ENCODE measurements at regions not wholly inside any gene's neighbourhood (a gene's known extent, or its start where the extent isn't known, plus 50 kb on each side); places are given as distances from the start of the nearest gene placed in this dataset.

DNA sequence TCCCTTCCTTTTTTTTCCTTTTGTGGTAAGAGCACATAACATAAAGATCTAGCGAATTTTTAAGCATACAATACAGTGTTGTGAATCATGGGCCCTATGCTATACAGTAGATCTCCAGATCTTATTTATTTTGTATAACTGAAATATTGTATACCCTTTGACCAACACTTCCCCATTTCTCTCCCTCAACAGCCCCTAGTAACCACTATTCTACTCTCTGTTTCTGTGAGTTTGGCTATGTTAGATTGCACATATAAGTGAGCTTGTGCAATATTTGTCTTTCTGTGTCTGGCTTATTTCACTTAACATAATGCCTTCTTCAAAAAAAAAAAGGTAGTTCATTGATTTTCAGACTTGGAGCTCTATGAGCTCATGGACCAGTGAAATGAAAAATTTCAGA lies 180.5 kb downstream of the C11orf91 start:
- no peak for DNase-seq

GRCh38 chr11:33515347-33515746 lies 185.3 kb downstream of the C11orf91 start:
- no peak for DNase-seq

DNA sequence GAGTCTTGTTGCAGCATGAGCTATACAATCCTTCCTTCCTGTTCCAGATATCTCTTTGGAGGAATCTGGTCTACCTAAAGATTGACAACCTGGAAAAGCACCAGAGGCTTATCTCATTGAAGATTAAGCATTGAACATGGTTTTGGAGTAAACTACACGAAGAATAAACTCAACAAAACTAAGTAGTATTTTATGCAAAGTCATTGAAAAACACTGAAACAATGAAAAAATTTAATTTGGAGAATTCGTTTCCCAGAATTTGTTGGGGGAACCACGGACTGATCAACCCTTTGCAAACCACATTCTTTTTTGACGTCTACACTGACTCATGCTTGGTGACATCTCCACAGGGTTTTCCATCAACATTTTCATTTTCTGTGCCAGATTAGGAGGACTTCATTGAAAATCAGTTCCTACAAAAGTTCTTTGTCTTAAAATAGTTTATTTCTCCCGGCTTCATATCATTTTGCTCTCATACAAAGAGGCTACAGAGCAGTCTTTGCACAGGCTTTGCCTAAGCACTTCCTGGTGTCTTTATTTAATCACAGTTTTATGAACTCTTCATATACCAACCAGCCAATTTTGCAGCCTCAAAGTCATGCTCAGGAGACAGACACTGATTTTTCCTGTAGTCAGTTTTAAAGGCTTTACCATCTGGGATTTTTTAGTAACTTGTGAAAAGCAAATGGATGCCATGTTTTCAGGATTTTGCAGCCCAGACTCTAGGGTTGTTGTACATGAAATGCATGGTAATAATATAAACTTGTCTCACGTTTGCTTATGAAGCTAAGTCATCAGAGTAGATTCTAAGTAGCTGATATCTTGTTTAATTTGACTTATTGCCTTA lies 186.3 kb downstream of the C11orf91 start:
- DNase-seq, result no peak

- DNase-seq, result no peak
Observed at GRCh38 chr11:33509632-33510031, 191.0 kb downstream of the C11orf91 start.

DNA sequence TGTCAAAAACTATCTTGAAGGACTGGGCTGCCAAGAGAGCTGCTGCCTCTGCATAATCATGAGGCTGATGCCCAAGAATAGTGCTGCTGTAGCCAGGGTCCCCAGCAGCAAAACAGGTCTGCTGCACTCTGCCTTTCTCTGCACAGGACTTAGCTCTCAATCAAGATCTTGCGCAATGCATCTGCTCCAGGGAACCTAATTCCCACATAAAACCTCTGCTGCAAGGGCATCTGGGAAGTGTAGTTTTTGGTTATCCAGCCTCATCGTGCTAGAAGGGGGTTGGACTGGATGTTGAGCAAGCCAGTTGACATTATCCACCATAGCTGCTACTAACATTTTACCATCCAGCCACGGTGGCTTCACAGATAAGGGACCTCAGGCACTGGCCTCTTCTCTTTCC lies 192.7 kb downstream of the C11orf91 start:
- DNase-seq, result no peak

DNA sequence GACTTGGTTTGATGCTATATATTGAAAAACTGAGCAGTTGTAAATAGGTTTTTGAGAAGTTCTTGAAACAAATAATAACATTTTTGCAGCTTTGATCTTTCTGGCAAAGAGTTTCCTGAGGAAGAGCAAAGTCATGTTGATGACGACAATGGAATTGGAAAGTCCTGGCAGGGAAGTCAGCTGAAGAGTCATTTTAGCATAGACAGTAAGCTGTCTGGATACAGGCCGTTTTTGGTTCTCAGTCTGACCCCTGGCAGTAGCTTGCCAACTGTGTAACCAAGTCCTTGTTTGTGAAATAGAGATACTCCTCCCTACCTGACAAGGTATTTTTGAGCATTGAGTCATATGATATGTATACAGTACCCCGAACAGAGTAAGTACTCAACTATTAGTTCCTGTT lies 193.3 kb downstream of the C11orf91 start:
- no peak for DNase-seq

DNA sequence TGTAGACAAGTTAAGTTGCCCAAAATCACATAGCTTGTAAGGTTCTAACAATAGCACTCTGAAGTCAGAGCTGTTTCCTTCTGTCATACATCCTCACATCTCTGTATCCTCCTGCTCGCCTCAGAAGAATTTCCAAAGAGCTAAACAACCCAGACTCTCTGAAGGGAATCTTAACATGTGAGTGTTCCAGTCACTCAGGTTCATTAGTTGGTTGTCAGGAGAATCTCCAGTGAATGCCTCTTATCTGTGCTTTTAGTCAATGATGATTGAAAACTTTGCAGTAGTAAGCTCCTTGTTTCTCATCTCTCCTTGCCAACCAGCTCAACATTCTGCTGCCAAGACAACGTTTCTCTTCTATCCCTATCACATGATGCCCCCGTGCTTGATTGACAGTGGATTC lies 195.5 kb downstream of the C11orf91 start:
- DNase-seq, result no peak

DNA sequence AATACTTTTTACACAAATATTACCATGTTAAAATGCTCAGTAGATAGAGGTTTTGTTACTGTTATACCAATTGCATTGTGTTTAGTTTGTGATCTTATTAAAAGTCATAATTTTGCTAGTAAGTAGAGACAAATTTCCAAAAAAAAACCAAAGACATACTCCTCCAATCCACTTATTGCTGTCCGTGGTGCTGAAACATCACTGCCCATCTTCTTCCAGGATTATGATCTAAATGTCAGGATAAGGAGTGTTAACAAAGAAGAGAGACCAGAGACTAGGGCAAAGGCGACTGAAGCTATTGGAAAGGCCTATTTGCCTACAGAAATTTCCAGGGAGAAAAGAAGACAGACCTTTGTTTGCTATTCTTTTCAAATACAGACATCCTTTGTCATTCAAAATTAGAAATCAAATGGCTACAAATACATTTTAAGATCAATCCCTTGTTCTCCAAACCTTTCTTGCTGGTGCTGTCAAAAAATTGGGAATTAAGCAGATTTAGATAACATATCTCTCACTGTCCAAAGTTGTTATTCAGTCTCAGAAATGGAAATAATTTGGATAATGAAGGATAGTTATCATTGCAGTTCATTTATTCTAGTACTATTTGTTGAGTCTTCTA lies 199.7 kb downstream of the C11orf91 start:
- no peak for DNase-seq

DNA sequence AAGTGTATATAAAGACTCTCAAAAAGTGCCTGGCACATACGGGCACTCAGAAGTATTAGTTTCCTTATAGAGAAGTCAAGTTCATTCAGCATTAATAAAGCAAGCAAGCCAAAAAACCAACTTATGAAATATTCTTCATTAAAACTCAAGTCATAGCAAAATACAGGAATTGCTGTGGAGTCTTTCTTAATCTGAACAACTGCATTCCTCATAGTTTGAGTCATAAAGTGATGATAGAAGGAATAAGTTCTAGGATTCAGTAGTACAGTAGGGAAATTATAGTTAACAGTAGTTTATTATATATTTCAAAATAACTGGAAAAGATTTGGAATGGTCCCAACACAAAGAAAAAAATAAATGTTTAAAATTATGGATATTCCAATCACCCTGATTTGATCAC lies 200.3 kb downstream of the C11orf91 start:
- no peak for DNase-seq

DNA sequence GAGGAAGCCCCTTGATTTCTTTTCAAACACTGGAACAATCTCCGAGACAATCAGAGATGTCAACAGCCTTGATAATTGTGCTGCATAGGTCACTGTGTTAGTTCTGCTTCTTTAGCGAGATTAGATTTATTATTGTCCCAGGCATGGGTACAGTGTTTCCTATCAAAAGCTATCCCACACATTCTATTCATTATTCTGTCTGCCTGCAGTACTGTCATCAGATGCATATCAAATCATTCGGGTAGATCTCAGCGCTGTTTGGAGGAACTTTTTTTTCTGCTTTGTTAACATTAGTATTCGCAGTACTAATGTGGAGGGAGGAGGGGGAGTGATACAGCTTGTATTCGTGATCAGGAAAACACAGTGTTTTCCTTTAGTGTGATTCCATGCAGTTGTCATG lies 208.0 kb downstream of the C11orf91 start:
- no peak for DNase-seq

GRCh38 chr11:33490842-33491370 lies 209.7 kb downstream of the C11orf91 start:
- DNase-seq, result no peak

DNA sequence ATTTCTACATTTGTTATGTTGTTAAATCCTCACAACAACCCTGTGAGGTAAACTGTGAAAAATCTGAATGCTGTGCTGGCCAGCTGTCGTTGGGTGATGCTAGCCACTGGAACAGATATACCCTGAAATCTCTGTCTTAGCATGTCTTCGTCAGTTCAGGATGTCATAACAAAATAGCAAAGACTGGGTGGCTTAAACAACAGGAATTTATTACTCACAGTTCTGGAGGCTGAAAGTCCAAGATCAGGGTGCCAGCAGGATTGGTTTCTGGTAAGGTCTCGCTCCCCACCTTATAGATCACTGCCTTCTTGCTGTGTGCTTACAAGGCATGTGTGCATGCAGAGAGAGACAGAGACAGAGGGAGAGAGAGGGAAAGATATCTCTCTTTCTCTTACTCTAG lies 211.7 kb downstream of the C11orf91 start:
- no peak for DNase-seq

DNA sequence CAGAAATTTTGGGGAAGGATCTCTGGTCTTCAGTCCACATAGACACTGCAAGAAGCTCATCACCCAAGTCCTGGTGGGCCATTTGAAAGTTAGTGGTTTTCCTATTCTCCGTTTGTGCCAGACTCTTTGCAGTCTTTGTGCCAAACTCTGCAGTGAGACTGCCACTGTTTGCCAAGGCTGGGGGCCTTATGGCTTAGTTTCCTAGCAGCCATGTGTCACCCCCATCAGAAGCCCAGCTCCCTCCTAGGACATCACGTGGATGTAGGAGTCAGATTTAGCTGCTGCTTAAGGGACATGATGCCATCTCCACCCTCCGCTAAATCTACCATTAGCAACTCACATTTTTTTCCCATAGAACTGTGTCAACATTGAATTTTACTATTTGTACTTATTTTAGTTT lies 220.0 kb downstream of the C11orf91 start:
- DNase-seq, result peak; percentile 82

- peak; percentile 61 for DNase-seq
Observed at GRCh38 chr11:33479231-33479630, 221.4 kb downstream of the C11orf91 start.

- no peak for DNase-seq
Observed at GRCh38 chr11:33478111-33478573, 221.0 kb downstream of the HIPK3 start.

- no peak for DNase-seq
Observed at GRCh38 chr11:33476945-33477606, 219.9 kb downstream of the HIPK3 start.

DNA sequence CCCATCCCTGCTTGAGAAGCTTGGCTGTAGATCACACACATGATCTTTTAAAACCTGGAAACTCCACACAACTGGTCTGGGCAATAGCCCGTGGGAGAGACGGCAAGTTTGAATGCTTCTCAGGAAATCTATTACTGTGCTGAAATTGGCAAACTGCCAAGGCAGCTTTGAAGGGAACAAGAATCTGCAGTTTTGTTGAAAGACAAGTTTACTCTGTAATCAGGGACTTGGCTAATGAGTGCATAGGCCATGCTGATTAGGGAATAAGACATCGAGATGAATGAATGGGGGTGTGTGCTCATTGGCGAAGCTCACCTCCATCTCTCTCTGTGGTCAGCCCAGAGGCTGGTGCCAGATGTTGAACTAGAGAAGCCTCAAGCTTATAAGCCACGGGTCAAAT lies 218.8 kb downstream of the HIPK3 start:
- DNase-seq, result peak; percentile 74

- DNase-seq, result no peak
Observed at GRCh38 chr11:33474866-33475265, 217.7 kb downstream of the HIPK3 start.

- DNase-seq, result no peak
Observed at GRCh38 chr11:33471541-33471940, 214.4 kb downstream of the HIPK3 start.

GRCh38 chr11:33467966-33468365 lies 210.8 kb downstream of the HIPK3 start:
- DNase-seq, result no peak

GRCh38 chr11:33463059-33463458 lies 205.9 kb downstream of the HIPK3 start:
- DNase-seq, result no peak

DNA sequence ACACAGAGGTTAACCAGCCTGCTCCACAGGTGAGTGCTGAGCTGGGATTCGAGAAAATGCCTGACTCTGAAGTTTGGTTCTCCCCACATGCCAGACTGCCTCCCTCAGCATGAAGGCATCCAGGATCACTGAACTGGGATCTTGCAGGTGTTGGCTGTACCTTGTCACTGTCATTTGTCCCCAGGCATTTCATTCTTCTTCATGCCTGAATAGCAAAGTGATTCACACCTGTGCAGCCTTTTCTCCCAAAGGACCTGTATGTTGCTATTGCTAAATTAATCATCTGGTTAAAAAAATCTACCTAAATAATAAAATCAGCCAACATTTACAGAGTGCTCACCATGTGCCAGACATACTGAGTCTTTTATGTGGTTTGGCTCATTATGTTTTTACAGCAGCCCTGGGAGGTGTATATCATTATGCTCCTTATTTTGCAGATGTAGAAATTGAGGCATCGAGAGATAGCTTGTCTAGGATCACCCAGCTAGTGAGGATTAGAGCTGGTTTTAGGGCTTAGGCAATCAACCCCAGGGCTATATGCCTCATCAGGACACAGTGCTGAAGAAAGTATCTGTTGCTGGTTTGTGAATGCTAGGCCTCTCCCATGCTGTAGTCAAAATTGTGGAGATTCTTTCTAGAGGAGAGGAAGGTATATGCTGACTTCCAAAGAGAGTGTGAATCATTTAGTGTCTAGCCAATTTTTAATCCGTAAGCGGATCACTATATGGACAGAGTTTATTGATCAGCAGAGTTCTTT lies 204.4 kb downstream of the HIPK3 start:
- no peak for DNase-seq

GRCh38 chr11:33457948-33458347 lies 200.8 kb downstream of the HIPK3 start:
- no peak for DNase-seq
